ENCODE measurements at regions not wholly inside any gene's neighbourhood (a gene's known extent, or its start where the extent isn't known, plus 50 kb on each side); places are given as distances from the start of the nearest gene placed in this dataset.

GRCh38 chr17:77749989-77750388 is 208.5 kb upstream of the TNRC6C start:
- POLR2A ChIA-PET: no interaction called here
- TF ChIP-seq, protein P1, sequence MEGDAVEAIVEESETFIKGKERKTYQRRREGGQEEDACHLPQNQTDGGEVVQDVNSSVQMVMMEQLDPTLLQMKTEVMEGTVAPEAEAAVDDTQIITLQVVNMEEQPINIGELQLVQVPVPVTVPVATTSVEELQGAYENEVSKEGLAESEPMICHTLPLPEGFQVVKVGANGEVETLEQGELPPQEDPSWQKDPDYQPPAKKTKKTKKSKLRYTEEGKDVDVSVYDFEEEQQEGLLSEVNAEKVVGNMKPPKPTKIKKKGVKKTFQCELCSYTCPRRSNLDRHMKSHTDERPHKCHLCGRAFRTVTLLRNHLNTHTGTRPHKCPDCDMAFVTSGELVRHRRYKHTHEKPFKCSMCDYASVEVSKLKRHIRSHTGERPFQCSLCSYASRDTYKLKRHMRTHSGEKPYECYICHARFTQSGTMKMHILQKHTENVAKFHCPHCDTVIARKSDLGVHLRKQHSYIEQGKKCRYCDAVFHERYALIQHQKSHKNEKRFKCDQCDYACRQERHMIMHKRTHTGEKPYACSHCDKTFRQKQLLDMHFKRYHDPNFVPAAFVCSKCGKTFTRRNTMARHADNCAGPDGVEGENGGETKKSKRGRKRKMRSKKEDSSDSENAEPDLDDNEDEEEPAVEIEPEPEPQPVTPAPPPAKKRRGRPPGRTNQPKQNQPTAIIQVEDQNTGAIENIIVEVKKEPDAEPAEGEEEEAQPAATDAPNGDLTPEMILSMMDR (IDR thresholded peaks at IDR 0.05; ENCODE audit: low read depth, low read length): no peak
- no peak overlapping the region for H3K4me3 ChIP-seq (ENCODE audit: low read depth, low read length)
- H3K27me3 ChIP-seq (ENCODE audit: control insufficient read depth, insufficient read depth, low read length): peaks cover 16% of the 10 kb centered on the region
- no peaks in the 10 kb centered on the region; the same call in 1 of the 2 replicates for H3K9me3 ChIP-seq (ENCODE audit: control insufficient read depth, insufficient read depth, low read length)
- CTCF ChIA-PET: no interaction called here
- H3K27ac ChIP-seq (ENCODE audit: low read depth, low read length): no peak overlapping the region
- no peak for DNase-seq (ENCODE audit: low read depth, low spot score)

DNA sequence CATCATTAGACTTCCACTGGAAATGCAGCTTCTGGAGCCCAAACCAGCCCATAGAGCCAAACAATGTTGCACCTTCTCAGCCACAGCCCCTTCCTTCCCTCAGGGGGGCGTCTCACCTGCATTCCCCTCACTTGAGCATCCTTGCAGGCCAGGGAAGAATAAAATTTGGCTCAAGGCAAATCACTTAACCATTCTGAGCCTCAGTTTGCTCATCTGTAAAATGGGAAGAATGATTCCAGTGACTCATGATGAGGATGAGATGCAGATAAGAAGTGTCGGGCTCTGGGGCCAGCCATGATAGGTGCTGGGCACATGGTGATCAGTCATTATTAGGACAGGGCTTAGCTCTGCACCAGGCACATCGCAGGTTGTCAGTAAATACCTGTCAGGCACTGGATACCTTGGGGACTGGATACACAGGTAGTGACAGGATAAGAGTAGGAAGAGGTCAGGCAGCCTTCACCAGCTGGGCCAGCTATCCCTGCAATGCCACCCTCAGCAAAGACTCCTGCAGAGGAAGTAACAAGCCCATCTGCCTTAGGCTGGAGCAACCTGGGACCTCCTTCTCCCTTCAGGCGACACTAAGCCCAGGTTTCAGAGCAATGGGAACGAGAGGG is 208.0 kb upstream of the TNRC6C start:
- TF ChIP-seq, protein P1 (IDR thresholded peaks at IDR 0.05; ENCODE audit: low read depth, low read length): no peak

DNA sequence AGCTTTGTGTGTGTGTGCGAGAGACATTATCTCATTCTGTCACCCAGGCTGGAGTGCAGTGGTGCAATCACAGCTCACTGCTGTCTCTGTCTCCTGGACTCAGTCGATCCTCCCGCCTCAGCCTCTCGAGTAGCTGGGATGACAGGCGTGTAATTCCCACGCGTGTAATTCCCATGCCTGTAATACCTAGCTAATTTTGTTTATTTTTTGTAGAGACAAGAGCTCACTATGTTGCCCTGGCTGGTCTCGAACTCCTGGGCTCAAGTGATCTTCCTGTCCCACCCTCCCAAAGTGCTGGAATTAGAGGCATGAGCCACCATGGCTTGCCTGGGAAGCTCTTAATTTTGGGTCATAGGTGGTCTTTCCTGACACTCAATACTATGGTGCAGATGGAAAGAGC is 205.3 kb upstream of the TNRC6C start:
- TF ChIP-seq, protein P1 (IDR thresholded peaks at IDR 0.05; ENCODE audit: low read depth, low read length): no peak
- ChIA-PET CTCF (no interaction called here), POLR2A (no interaction called here)
- DNase-seq (ENCODE audit: low read depth, low spot score): no peak
- Histone ChIP-seq H3K9me3 (ENCODE audit: control insufficient read depth, insufficient read depth, low read length) (peaks cover 4% of the 10 kb centered on the region), H3K27me3 (ENCODE audit: control insufficient read depth, insufficient read depth, low read length) (peaks cover 11% of the 10 kb centered on the region), H3K4me3 (ENCODE audit: low read depth, low read length) (no peak overlapping the region), H3K27ac (ENCODE audit: low read depth, low read length) (no peak overlapping the region)

More for the DNA sequence above, 208.0 kb upstream of the TNRC6C start:
- peaks cover 16% of the 10 kb centered on the region for H3K27me3 ChIP-seq (ENCODE audit: control insufficient read depth, insufficient read depth, low read length)
- DNase-seq (ENCODE audit: low read depth, low spot score): no peak
- CTCF ChIA-PET: no interaction called here
- peaks cover 3% of the 10 kb centered on the region for H3K9me3 ChIP-seq (ENCODE audit: control insufficient read depth, insufficient read depth, low read length)
- POLR2A ChIA-PET: no interaction called here
- H3K4me3 ChIP-seq (ENCODE audit: low read depth, low read length): no peak overlapping the region
- no peak overlapping the region for H3K27ac ChIP-seq (ENCODE audit: low read depth, low read length)

DNA sequence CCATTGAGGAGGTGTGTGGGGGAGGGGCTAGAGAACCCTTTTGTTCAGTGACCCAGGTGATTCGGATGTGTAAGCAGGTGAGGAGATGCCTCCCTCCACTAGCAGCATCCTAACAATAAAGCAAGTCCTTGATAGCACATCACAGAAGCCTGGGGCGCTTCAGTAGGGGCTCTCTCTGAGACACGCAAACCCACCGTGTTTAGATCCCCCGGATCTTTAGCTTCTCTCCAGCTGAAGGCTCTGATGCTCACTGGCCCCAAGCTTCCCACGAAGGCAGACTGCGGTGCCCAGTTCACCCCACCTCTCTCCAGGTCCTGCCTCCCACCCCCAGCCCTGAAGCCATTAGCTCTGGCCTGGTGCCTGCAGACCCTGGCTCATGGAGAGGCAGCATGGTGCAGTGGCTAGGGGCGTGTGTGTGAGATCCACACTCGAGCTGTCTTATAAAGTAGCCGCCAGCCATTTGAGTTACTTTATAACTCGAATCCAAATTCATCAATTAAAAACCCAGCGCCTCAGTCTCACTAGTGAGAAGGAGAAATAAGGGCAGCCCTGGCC is 204.7 kb upstream of the TNRC6C start:
- no peak overlapping the region for H3K27ac ChIP-seq (ENCODE audit: low read depth, low read length)
- TF ChIP-seq, protein P1 (IDR thresholded peaks at IDR 0.05; ENCODE audit: low read depth, low read length): no peak
- peaks cover 11% of the 10 kb centered on the region for H3K27me3 ChIP-seq (ENCODE audit: control insufficient read depth, insufficient read depth, low read length)
- no peak for DNase-seq (ENCODE audit: low read depth, low spot score)
- ChIA-PET POLR2A (no interaction called here), CTCF (no interaction called here)
- peaks cover 4% of the 10 kb centered on the region for H3K9me3 ChIP-seq (ENCODE audit: control insufficient read depth, insufficient read depth, low read length)
- no peak overlapping the region for H3K4me3 ChIP-seq (ENCODE audit: low read depth, low read length)

- no peak overlapping the region for H3K27ac ChIP-seq (ENCODE audit: low read depth, low read length)
- ChIA-PET POLR2A (no interaction called here), CTCF (no interaction called here)
- no peak overlapping the region for H3K4me3 ChIP-seq (ENCODE audit: low read depth, low read length)
- no peak for DNase-seq (ENCODE audit: low read depth, low spot score)
- peaks cover 7% of the 10 kb centered on the region for H3K27me3 ChIP-seq (ENCODE audit: control insufficient read depth, insufficient read depth, low read length)
- H3K9me3 ChIP-seq (ENCODE audit: control insufficient read depth, insufficient read depth, low read length): peaks cover 4% of the 10 kb centered on the region
- TF ChIP-seq, protein P1 (IDR thresholded peaks at IDR 0.05; ENCODE audit: low read depth, low read length): no peak
These were observed 203.5 kb upstream of the TNRC6C start for GRCh38 chr17:77754956-77755355.
